Motor neuron (in vitro differentiated cells): ENCODE measurements at regions not wholly inside any gene's neighbourhood (a gene's known extent, or its start where the extent isn't known, plus 50 kb on each side); places are given as distances from the start of the nearest gene placed in this dataset.
"Not testable (repeated sequence)": the region's sequence is repeated elsewhere in the genome, so short reads cannot be mapped to it uniquely, and the experiment has no call there.

Experiments
- ATAC-seq, 8 experiments: fragments of 200-7000 bp; cut with Tn5 transposase; replicated peaks in 6 of 8; 2 replicates each; pipeline ENCODE4 v1.8.0; 2021; ENCODE audit warnings: mild to moderate bottlenecking in 8 of 8, moderate library complexity in 8 of 8
- H3K27ac ChIP-seq, 2 donors: fragments of 250-450 bp; sonication (Bioruptor Pico); 2 replicates each; pipeline ENCODE4 v1.9.0; 2021; ENCODE audit warnings: antibody characterized with exemption in 2 of 2, mild to moderate bottlenecking in 2 of 2, moderate library complexity in 1 of 2
- H3K4me1 ChIP-seq, 2 donors: fragments of 250-450 bp; sonication (Bioruptor Pico); replicated peaks in 1 of 2; 2 replicates each; pipeline ENCODE4 v1.6.1; 2021; ENCODE audit warnings: antibody characterized with exemption in 2 of 2, mild to moderate bottlenecking in 2 of 2, moderate library complexity in 1 of 2
- H3K4me3 ChIP-seq, 5 donors: fragments of 250-450 bp; sonication (Bioruptor Pico); 2 replicates each; pipeline ENCODE4 v1.9.0; 2021; ENCODE audit warnings: antibody characterized with exemption in 5 of 5, mild to moderate bottlenecking in 5 of 5, moderate library complexity in 4 of 5
- WGBS, 10 experiments: fragments of 450-650 bp; shearing (Covaris generic); methylation state at CpG; one replicate each; pipeline ENCODE4 v1.0.0; 2022; 5-methylcytosine and 5-hydroxymethylcytosine counted together
- in situ Hi-C, 9 experiments: fragments of 400-800 bp; cut with MboI; loops; one replicate each; pipeline ENCODE4 v1.15.0; 2021; ENCODE audit warnings: low sequenced_read_pairs in 9 of 9, low pct_unique_long_range_greater_than_20kb in 2 of 9; ENCODE audit not compliant: unreplicated experiment in 9 of 9

GRCh38 chr11:81303038-81303664 lies 1430.5 kb downstream of the FAM181B start:
- in situ Hi-C loops: no loop called here
- 0 to 75% (median 43%) methylated on average over 1 to 5 of the region's 5 CpGs; no CpG with 5 or more reads in 1 of the 10 experiments for WGBS, 10 experiments
- peak in 5 of 8 experiments; percentile 89 to 98 (median 97) for ATAC-seq
- Histone ChIP-seq H3K4me1 (peaks cover 12 to 24% of the 10 kb centered on the region in 2 donors), H3K27ac (no peak overlapping the region), H3K4me3 (no peak overlapping the region)

- Histone ChIP-seq H3K4me1 (peaks cover 12 to 24% of the 10 kb centered on the region in 2 donors), H3K4me3 (no peak overlapping the region), H3K27ac (no peak overlapping the region)
- no peak for ATAC-seq
- in situ Hi-C loops: no loop called here
- WGBS, 10 experiments: 18 to 100% (median 69%) methylated on average over 1 to 6 of the region's 6 CpGs
These were observed 1432.4 kb downstream of the FAM181B start for GRCh38 chr11:81301166-81301830.

DNA sequence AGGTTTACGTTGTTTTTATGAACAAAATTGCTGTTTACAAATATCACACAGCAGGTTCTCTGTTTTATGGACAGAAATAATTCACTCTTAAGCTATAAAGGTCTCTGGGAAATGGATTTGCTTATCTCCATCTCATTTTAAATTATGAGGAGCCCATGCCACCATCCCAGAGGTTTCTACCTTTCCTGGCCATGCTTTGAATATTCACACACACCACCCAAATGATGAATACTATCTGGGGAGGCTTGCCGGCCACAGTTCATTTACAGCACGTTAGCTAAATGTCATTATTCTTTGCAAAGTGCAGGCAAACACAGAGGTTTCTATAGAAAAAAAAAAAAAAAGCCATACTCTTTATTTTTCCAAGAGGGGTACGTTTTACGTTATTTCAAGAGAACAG lies 1446.7 kb downstream of the FAM181B start:
- H3K27ac ChIP-seq: no peak overlapping the region
- H3K4me3 ChIP-seq: no peak overlapping the region
- in situ Hi-C loops: no loop called here
- peaks cover 0 to 14% of the 10 kb centered on the region in 2 donors for H3K4me1 ChIP-seq
- WGBS, 10 experiments: 0 to 64% (median 34%) methylated on average over 2 to 5 of the region's 5 CpGs; no CpG with 5 or more reads in 1 of the 10 experiments
- peak in 2 of 8 experiments; percentile 74 for ATAC-seq

- Histone ChIP-seq H3K4me3 (no peak overlapping the region), H3K27ac (no peak overlapping the region), H3K4me1 (peaks cover 0 to 14% of the 10 kb centered on the region in 2 donors)
- peak in 4 of 8 experiments; percentile 36 to 74 (median 56) for ATAC-seq
- in situ Hi-C loops: no loop called here
These were observed 1447.1 kb downstream of the FAM181B start for GRCh38 chr11:81286550-81286949.

- not testable (repeated sequence) for H3K4me1 ChIP-seq, H3K27ac ChIP-seq
These were observed 1453.4 kb downstream of the FAM181B start for GRCh38 chr11:81280228-81280627.

DNA sequence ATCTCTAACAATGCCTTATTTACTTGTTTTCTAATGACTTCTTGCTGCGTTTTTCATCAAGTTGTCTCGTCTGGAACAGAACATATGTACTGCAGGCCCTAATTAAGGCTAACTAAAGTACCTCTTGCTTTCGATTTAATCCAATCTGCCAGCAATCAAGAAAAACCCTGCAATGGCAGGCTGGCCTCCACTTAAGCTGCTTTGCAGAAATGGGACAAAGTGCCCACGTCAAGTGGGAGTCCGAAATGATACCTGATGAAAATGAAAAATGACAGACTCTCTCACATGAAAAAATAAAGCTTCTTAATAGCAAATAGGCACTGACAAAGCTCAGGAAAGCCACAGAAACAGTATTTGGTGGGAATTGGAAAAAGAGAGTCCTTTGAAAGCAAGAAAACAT lies 1454.7 kb downstream of the FAM181B start:
- H3K4me1 ChIP-seq: no peaks in the 10 kb centered on the region
- WGBS, 10 experiments: 0 to 96% (median 76%) methylated on average over 2 to 5 of the region's 5 CpGs; no CpG with 5 or more reads in 1 of the 10 experiments
- no peak for ATAC-seq
- no peak overlapping the region for H3K4me3 ChIP-seq
- in situ Hi-C loops: no loop called here
- H3K27ac ChIP-seq: no peak overlapping the region

More at GRCh38 chr11:81280228-81280627, 1453.4 kb downstream of the FAM181B start:
- ATAC-seq, H3K4me3 ChIP-seq, in situ Hi-C loops: not testable (repeated sequence)
- WGBS, 10 experiments: 0 to 88% methylated on average over 1 of the region's 1 CpG; no CpG with 5 or more reads in 8 of the 10 experiments

GRCh38 chr11:81270686-81271085 lies 1463.0 kb downstream of the FAM181B start:
- in situ Hi-C loops: no loop called here
- no peak for ATAC-seq
- Histone ChIP-seq H3K4me3 (no peak overlapping the region), H3K4me1 (no peaks in the 10 kb centered on the region), H3K27ac (no peak overlapping the region)

- H3K27ac ChIP-seq: no peak overlapping the region
- no peak overlapping the region for H3K4me3 ChIP-seq
- no peaks in the 10 kb centered on the region for H3K4me1 ChIP-seq
- 20 to 100% (median 91%) methylated on average over 1 to 3 of the region's 3 CpGs for WGBS, 10 experiments
- in situ Hi-C loops: no loop called here
- peak in 1 of 8 experiments; percentile 17 for ATAC-seq
These were observed 1466.4 kb downstream of the FAM181B start for GRCh38 chr11:81267246-81267645.

GRCh38 chr11:81259471-81259870 lies 1474.2 kb downstream of the FAM181B start:
- Histone ChIP-seq H3K4me1 (no peaks in the 10 kb centered on the region), H3K27ac (no peak overlapping the region), H3K4me3 (no peak overlapping the region)
- in situ Hi-C loops: no loop called here
- WGBS, 10 experiments: 15 to 100% (median 86%) methylated on average over 1 to 2 of the region's 2 CpGs; no CpG with 5 or more reads in 1 of the 10 experiments
- no peak for ATAC-seq

DNA sequence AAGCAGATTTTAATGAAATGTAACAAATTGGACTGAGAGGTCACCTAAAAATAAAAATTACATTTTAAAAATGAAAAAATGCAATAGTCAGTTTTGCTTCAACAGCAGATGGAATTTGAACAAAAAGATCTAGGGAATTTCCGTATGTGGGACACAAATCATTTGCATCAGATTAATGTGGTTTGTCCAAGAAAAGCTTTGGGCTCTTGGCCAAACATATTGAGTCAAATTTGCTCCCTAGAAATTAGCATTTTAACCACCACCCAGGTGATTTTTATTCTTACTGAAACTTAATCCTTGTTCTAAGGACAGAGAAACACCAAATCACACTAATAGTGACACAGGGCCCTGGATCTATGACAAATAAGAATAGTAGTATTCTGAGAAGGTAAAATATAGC lies 1477.8 kb downstream of the FAM181B start:
- peak in 3 of 8 experiments; percentile 47 to 72 (median 68) for ATAC-seq
- Histone ChIP-seq H3K4me1 (no peaks in the 10 kb centered on the region), H3K4me3 (no peak overlapping the region), H3K27ac (no peak overlapping the region)
- 0 to 100% (median 50%) methylated on average over 1 of the region's 1 CpG; no CpG with 5 or more reads in 1 of the 10 experiments for WGBS, 10 experiments
- in situ Hi-C loops: no loop called here

GRCh38 chr11:81253244-81253643 lies 1480.4 kb downstream of the FAM181B start:
- 0 to 100% (median 17%) methylated on average over 1 of the region's 1 CpG; no CpG with 5 or more reads in 3 of the 10 experiments for WGBS, 10 experiments
- H3K27ac ChIP-seq: no peak overlapping the region
- ATAC-seq: peak in 3 of 8 experiments; percentile 54 to 76 (median 60)
- H3K4me3 ChIP-seq: no peak overlapping the region
- in situ Hi-C loops: no loop called here
- no peaks in the 10 kb centered on the region for H3K4me1 ChIP-seq

- WGBS, 10 experiments: 27 to 100% (median 86%) methylated on average over 1 to 3 of the region's 3 CpGs; no CpG with 5 or more reads in 2 of the 10 experiments
- Histone ChIP-seq H3K4me1 (peaks cover 0 to 3% of the 10 kb centered on the region in 2 donors), H3K27ac (no peak overlapping the region), H3K4me3 (no peak overlapping the region)
- ATAC-seq: no peak
- in situ Hi-C loops: no loop called here
These were observed 1486.7 kb downstream of the FAM181B start for GRCh38 chr11:81246941-81247340.

- 14 to 100% (median 73%) methylated on average over 1 to 3 of the region's 3 CpGs for WGBS, 10 experiments
- peaks cover 0 to 12% of the 10 kb centered on the region in 2 donors for H3K4me1 ChIP-seq
- in situ Hi-C loops: no loop called here
- no peak overlapping the region for H3K27ac ChIP-seq
- ATAC-seq: no peak
- H3K4me3 ChIP-seq: no peak overlapping the region
These were observed 1487.9 kb downstream of the FAM181B start for GRCh38 chr11:81245791-81246190.
